ENCODE measurements at regions not wholly inside any gene's neighbourhood (a gene's known extent, or its start where the extent isn't known, plus 50 kb on each side); places are given as distances from the start of the nearest gene placed in this dataset.

DNA sequence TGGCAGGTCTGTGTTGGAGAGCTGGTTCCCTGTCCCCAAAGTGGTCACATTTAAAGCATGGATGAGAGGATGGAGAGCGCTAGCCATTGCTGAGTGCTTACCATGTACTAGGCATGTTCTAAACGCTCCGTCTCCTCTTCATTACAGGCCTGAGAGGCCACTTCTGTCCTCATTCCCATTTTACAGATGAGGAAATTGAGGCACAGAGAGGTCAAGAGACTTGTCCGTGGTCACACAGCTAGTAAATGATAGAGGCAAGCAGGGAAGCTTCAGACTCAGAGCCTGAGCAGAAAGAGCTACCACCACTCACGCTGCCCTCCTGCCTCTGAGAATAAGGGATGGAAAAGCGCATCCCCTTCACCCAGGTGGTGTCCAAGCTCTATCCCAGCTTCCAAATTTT lies 64.3 kb downstream of the SLC25A47 start:
- intact Hi-C loops (cut with micrococcal nuclease) (loop anchor here (5.0 to 10.0 kb wide), 2 partner anchors 35 to 57 kb away; no protein-coding TSS in a partner anchor), in situ Hi-C loops (cut with MboI) (loop anchor here (5.0 kb wide), 1 partner anchor 260 kb away; no protein-coding TSS in a partner anchor)
- Histone ChIP-seq H3K4me3 (no peak overlapping the region), H3K9me1 (ENCODE audit: control insufficient read depth, insufficient read depth, low read length) (no peaks in the 10 kb centered on the region), H3K27me3 (ENCODE audit: control insufficient read depth in 2 of 2, insufficient read depth in 2 of 2, low read length in 2 of 2) (no peaks in the 10 kb centered on the region), H3K9me3 (replicated peaks; ENCODE audit: control insufficient read depth, insufficient read depth, low read depth, low read length) (no peaks in the 10 kb centered on the region), H4K20me1 (replicated peaks; ENCODE audit: control insufficient read depth, insufficient read depth, low read length) (no peaks in the 10 kb centered on the region), H3K79me2 (ENCODE audit: control insufficient read depth, insufficient read depth, low read length) (peaks cover 10% of the 10 kb centered on the region; the same call in 2 of the 3 replicates), H2AFZ (ENCODE audit: low read depth, low read length) (no peak overlapping the region), H3K9ac (ENCODE audit: insufficient read depth in 1 of 2, low read depth in 2 of 2, low read length in 2 of 2) (no peak overlapping the region), H3K27ac (ENCODE audit: extremely low read depth, low read depth, low read length) (no peak overlapping the region), H3K4me2 (ENCODE audit: insufficient read depth, low read length) (no peak overlapping the region), H3K4me1 (replicated peaks in 1 of 2; ENCODE audit: control insufficient read depth in 2 of 2, insufficient read depth in 2 of 2, low read length in 2 of 2) (peaks cover 13 to 26% of the 10 kb centered on the region in 2 experiments), H3K36me3 (ENCODE audit: control insufficient read depth, insufficient read depth, low read length) (no peaks in the 10 kb centered on the region; the same call in 2 of the 3 replicates)
- ChIA-PET CTCF (ENCODE audit: low intra/inter-chr PET ratio) (no interaction called here), POLR2A (interaction anchor here (0.6 to 0.8 kb wide), 2 partner anchors 12 to 241 kb away, joined by 3 read pairs; a partner anchor contains a TSS)
- ATAC-seq (no peak), DNase-seq (ENCODE audit: extremely low read depth in 1 of 4, low spot score in 3 of 4) (no peak), FAIRE-seq (no peak)
- WGBS (ENCODE audit: insufficient coverage, low coverage, missing lambda C conversion rate), result 83% methylated on average over 5 of the region's 6 CpGs
- BruUV-seq (replicated peaks), result no TSS peak
- TF ChIP-seq, protein P1, sequence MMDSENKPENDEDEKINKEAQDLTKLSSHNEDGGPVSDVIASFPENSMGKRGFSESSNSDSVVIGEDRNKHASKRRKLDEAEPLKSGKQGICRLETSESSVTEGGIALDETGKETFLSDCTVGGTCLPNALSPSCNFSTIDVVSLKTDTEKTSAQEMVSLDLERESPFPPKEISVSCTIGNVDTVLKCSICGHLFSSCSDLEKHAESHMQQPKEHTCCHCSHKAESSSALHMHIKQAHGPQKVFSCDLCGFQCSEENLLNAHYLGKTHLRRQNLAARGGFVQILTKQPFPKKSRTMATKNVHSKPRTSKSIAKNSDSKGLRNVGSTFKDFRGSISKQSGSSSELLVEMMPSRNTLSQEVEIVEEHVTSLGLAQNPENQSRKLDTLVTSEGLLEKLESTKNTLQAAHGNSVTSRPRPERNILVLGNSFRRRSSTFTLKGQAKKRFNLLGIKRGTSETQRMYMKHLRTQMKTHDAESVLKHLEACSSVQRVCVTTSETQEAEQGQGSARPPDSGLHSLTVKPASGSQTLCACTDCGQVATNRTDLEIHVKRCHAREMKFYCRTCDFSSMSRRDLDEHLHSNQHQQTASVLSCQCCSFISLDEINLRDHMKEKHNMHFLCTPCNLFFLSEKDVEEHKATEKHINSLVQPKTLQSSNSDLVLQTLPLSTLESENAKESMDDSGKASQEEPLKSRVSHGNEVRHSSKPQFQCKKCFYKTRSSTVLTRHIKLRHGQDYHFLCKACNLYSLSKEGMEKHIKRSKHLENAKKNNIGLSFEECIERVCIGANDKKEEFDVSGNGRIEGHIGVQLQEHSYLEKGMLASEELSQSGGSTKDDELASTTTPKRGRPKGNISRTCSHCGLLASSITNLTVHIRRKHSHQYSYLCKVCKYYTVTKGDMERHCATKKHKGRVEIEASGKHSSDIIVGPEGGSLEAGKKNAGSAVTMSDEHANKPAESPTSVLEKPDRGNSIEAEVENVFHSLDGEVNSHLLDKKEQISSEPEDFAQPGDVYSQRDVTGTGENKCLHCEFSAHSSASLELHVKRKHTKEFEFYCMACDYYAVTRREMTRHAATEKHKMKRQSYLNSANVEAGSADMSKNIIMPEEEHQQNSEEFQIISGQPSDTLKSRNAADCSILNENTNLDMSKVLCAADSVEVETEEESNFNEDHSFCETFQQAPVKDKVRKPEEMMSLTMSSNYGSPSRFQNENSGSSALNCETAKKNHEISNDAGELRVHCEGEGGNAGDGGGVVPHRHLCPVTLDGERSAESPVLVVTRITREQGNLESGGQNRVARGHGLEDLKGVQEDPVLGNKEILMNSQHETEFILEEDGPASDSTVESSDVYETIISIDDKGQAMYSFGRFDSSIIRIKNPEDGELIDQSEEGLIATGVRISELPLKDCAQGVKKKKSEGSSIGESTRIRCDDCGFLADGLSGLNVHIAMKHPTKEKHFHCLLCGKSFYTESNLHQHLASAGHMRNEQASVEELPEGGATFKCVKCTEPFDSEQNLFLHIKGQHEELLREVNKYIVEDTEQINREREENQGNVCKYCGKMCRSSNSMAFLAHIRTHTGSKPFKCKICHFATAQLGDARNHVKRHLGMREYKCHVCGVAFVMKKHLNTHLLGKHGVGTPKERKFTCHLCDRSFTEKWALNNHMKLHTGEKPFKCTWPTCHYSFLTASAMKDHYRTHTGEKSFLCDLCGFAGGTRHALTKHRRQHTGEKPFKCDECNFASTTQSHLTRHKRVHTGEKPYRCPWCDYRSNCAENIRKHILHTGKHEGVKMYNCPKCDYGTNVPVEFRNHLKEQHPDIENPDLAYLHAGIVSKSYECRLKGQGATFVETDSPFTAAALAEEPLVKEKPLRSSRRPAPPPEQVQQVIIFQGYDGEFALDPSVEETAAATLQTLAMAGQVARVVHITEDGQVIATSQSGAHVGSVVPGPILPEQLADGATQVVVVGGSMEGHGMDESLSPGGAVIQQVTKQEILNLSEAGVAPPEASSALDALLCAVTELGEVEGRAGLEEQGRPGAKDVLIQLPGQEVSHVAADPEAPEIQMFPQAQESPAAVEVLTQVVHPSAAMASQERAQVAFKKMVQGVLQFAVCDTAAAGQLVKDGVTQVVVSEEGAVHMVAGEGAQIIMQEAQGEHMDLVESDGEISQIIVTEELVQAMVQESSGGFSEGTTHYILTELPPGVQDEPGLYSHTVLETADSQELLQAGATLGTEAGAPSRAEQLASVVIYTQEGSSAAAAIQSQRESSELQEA (IDR thresholded peaks at IDR 0.05; ENCODE audit: low read depth), result no peak
- TF ChIP-seq ZNF696 (CRISPR knock-in tag; conservative IDR thresholded peaks at IDR 0.05) (no peak), ZFP36 (IDR thresholded peaks at IDR 0.05; ENCODE audit: low read depth, low read length, partially characterized antibody) (peak; percentile 50), RBM22 (IDR thresholded peaks at IDR 0.05; ENCODE audit: low read depth, low read length, poor library complexity, severe bottlenecking) (no peak), ZNF212 (CRISPR knock-in tag; IDR thresholded peaks at IDR 0.05) (no peak), ZNF785 (CRISPR knock-in tag; IDR thresholded peaks at IDR 0.05) (no peak), KDM1A (IDR thresholded peaks at IDR 0.05) (peak in 1 of 2 experiments; percentile 58; a peak in 3 of 4 replicates), CEBPB (tag; IDR thresholded peaks at IDR 0.05) (no peak), HEY1 (CRISPR knock-in tag; IDR thresholded peaks at IDR 0.05; ENCODE audit: borderline replicate concordance) (no peak), TGIF2 (CRISPR knock-in tag; IDR thresholded peaks at IDR 0.05) (no peak), ADNP (tag; IDR thresholded peaks at IDR 0.05) (peak; percentile 84)
- TF ChIP-seq, protein P2, sequence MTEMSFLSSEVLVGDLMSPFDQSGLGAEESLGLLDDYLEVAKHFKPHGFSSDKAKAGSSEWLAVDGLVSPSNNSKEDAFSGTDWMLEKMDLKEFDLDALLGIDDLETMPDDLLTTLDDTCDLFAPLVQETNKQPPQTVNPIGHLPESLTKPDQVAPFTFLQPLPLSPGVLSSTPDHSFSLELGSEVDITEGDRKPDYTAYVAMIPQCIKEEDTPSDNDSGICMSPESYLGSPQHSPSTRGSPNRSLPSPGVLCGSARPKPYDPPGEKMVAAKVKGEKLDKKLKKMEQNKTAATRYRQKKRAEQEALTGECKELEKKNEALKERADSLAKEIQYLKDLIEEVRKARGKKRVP (CRISPR knock-in tag; IDR thresholded peaks at IDR 0.05), result no peak
- TF ChIP-seq, protein P3, sequence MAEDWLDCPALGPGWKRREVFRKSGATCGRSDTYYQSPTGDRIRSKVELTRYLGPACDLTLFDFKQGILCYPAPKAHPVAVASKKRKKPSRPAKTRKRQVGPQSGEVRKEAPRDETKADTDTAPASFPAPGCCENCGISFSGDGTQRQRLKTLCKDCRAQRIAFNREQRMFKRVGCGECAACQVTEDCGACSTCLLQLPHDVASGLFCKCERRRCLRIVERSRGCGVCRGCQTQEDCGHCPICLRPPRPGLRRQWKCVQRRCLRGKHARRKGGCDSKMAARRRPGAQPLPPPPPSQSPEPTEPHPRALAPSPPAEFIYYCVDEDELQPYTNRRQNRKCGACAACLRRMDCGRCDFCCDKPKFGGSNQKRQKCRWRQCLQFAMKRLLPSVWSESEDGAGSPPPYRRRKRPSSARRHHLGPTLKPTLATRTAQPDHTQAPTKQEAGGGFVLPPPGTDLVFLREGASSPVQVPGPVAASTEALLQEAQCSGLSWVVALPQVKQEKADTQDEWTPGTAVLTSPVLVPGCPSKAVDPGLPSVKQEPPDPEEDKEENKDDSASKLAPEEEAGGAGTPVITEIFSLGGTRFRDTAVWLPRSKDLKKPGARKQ (CRISPR knock-in tag; IDR thresholded peaks at IDR 0.05), result no peak
